Breast epithelium (tissue), 3 donors: ENCODE measurements at regions not wholly inside any gene's neighbourhood (a gene's known extent, or its start where the extent isn't known, plus 50 kb on each side); places are given as distances from the start of the nearest gene placed in this dataset.

ENCODE experiments used
- POLR2A ChIP-seq: fragments of 450-650 bp; IDR thresholded peaks from one replicate; pipeline ENCODE4 v1.6.1; 2016; ENCODE audit warnings: antibody characterized with exemption, mild to moderate bottlenecking, moderate library complexity
- POLR2AphosphoS5 ChIP-seq, 3 donors: sonication (generic); formaldehyde crosslinking; IDR thresholded peaks; one replicate each; pipeline ENCODE4 v1.6.1; 2017; ENCODE audit warnings: antibody characterized with exemption in 3 of 3
- TF ChIP-seq, protein P1 (sequence below), 3 donors: fragments of 450-650 bp; IDR thresholded peaks; one replicate each; pipeline ENCODE4 v1.5.1; 2016 to 2017; ENCODE audit warnings: antibody characterized with exemption in 3 of 3, mild to moderate bottlenecking in 3 of 3, moderate library complexity in 3 of 3

DNA sequence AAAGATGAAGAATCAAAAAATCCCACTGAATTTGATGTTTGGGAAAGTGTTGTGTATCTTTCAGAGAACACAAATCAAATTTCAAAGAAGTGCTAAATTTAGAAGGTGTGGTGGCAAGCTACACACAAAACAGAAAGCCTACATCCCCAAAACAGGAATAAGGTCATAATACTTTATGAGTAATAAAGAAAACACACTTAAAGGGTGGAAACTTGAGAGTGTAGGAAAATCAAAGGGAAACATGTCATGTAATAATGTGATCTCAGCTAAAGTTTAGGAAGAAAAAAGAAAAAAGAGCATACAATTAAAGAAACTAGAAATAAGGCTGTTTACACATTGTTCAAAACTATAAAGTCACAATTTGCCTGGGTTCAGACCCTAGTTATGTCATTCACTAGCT lies 668.7 kb downstream of the PCDH17 start:
- TF ChIP-seq, protein P1, sequence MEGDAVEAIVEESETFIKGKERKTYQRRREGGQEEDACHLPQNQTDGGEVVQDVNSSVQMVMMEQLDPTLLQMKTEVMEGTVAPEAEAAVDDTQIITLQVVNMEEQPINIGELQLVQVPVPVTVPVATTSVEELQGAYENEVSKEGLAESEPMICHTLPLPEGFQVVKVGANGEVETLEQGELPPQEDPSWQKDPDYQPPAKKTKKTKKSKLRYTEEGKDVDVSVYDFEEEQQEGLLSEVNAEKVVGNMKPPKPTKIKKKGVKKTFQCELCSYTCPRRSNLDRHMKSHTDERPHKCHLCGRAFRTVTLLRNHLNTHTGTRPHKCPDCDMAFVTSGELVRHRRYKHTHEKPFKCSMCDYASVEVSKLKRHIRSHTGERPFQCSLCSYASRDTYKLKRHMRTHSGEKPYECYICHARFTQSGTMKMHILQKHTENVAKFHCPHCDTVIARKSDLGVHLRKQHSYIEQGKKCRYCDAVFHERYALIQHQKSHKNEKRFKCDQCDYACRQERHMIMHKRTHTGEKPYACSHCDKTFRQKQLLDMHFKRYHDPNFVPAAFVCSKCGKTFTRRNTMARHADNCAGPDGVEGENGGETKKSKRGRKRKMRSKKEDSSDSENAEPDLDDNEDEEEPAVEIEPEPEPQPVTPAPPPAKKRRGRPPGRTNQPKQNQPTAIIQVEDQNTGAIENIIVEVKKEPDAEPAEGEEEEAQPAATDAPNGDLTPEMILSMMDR (IDR thresholded peaks at IDR 0.05), result no peak
- no peak for TF ChIP-seq POLR2AphosphoS5 (IDR thresholded peaks at IDR 0.05)
- no peak for TF ChIP-seq POLR2A
